ENCODE measurements at regions not wholly inside any gene's neighbourhood (a gene's known extent, or its start where the extent isn't known, plus 50 kb on each side); places are given as distances from the start of the nearest gene placed in this dataset.
"Not testable (repeated sequence)": the region's sequence is repeated elsewhere in the genome, so short reads cannot be mapped to it uniquely, and the experiment has no call there.

- no peak for DNase-seq (ENCODE audit: low spot score)
These were observed 270.8 kb downstream of the KLF13 start for GRCh38 chr15:31597466-31597865.

- DNase-seq (ENCODE audit: low spot score) = no peak
These were observed 272.0 kb downstream of the KLF13 start for GRCh38 chr15:31598620-31599019.

- no peak for DNase-seq (ENCODE audit: low spot score)
These were observed 278.9 kb downstream of the KLF13 start for GRCh38 chr15:31605467-31605931.

GRCh38 chr15:31606194-31606669 lies 279.6 kb downstream of the KLF13 start:
- no peak for DNase-seq (ENCODE audit: low spot score)

GRCh38 chr15:31606931-31607497 lies 280.4 kb downstream of the KLF13 start:
- no peak for DNase-seq (ENCODE audit: low spot score)

GRCh38 chr15:31607656-31608055 lies 281.0 kb downstream of the KLF13 start:
- no peak for DNase-seq (ENCODE audit: low spot score)

GRCh38 chr15:31609258-31609681 lies 282.6 kb downstream of the KLF13 start:
- no peak for DNase-seq (ENCODE audit: low spot score)

- DNase-seq (ENCODE audit: low spot score) = no peak
These were observed 283.3 kb downstream of the KLF13 start for GRCh38 chr15:31609906-31610305.

GRCh38 chr15:31615643-31616415 lies 289.2 kb downstream of the KLF13 start:
- no peak for DNase-seq (ENCODE audit: low spot score)

- DNase-seq (ENCODE audit: low spot score) = not testable (repeated sequence)
These were observed 296.7 kb downstream of the KLF13 start for GRCh38 chr15:31623297-31623696.

GRCh38 chr15:31624115-31624514 lies 297.5 kb downstream of the KLF13 start:
- not testable (repeated sequence) for DNase-seq (ENCODE audit: low spot score)

GRCh38 chr15:31635715-31636114 lies 309.1 kb downstream of the KLF13 start:
- DNase-seq (ENCODE audit: low spot score) = not testable (repeated sequence)

GRCh38 chr15:31636911-31637310 lies 310.3 kb downstream of the KLF13 start:
- not testable (repeated sequence) for DNase-seq (ENCODE audit: low spot score)

GRCh38 chr15:31643955-31644354 lies 317.3 kb downstream of the KLF13 start:
- DNase-seq (ENCODE audit: low spot score) = not testable (repeated sequence)

GRCh38 chr15:31644761-31645160 lies 318.1 kb downstream of the KLF13 start:
- DNase-seq (ENCODE audit: low spot score) = not testable (repeated sequence)

- not testable (repeated sequence) for DNase-seq (ENCODE audit: low spot score)
These were observed 320.7 kb downstream of the KLF13 start for GRCh38 chr15:31647337-31647826.

GRCh38 chr15:31649634-31650033 lies 323.0 kb downstream of the KLF13 start:
- DNase-seq (ENCODE audit: low spot score) = not testable (repeated sequence)

- DNase-seq (ENCODE audit: low spot score) = peak; percentile 66
These were observed 323.5 kb downstream of the KLF13 start for GRCh38 chr15:31650055-31650701.

GRCh38 chr15:31656915-31657314 lies 330.3 kb downstream of the KLF13 start:
- not testable (repeated sequence) for DNase-seq (ENCODE audit: low spot score)

- no peak for DNase-seq (ENCODE audit: low spot score)
These were observed 334.2 kb downstream of the KLF13 start for GRCh38 chr15:31660816-31661215.

GRCh38 chr15:31665732-31666131 lies 339.1 kb downstream of the KLF13 start:
- DNase-seq (ENCODE audit: low spot score) = not testable (repeated sequence)

- DNase-seq (ENCODE audit: low spot score) = not testable (repeated sequence)
These were observed 342.7 kb downstream of the KLF13 start for GRCh38 chr15:31669158-31669908.

All from activated CD4-positive, alpha-beta T cell treated with anti-CD3 and anti-CD28 coated beads, Interleukin-2, Interleukin-4, amounts not matched to agents 100 ng/mL and 50 ng/mL, durations not matched to agents 16 hours and 8 hours (primary cell).